GM23338 (cell line): ENCODE measurements at regions not wholly inside any gene's neighbourhood (a gene's known extent, or its start where the extent isn't known, plus 50 kb on each side); places are given as distances from the start of the nearest gene placed in this dataset.

Source experiments
- ATAC-seq: fragments of 200-7000 bp; cut with Tn5 transposase; 3 replicates; pipeline ENCODE4 v1.9.1; 2020
- DNase-seq: peaks from one replicate; pipeline ENCODE4 v3.0.0-alpha.2; 2015; ENCODE audit warnings: low spot score
- H2AFZ ChIP-seq: fragments of 200-600 bp; sonication (generic); 2 replicates; pipeline ENCODE4 v1.8.0; 2016; ENCODE audit warnings: antibody characterized with exemption, mild to moderate bottlenecking, moderate library complexity
- H3F3A ChIP-seq: fragments of 200-600 bp; sonication (generic); replicated peaks from 2 replicates; pipeline ENCODE4 v1.8.0; 2017; ENCODE audit warnings: antibody characterized with exemption, mixed run types, low read depth
- H3K27ac ChIP-seq: fragments of 200-600 bp; sonication (generic); 2 replicates; pipeline ENCODE4 v1.6.1; 2016; ENCODE audit warnings: low read depth
- H3K27me3 ChIP-seq: fragments of 200-600 bp; sonication (generic); 2 replicates; pipeline ENCODE4 v1.8.0; 2016; ENCODE audit warnings: mild to moderate bottlenecking, mixed run types, moderate library complexity; ENCODE audit not compliant: insufficient read depth
- H3K36me3 ChIP-seq: fragments of 200-600 bp; sonication (generic); 2 replicates; pipeline ENCODE4 v1.8.0; 2016; ENCODE audit warnings: mild to moderate bottlenecking; ENCODE audit not compliant: insufficient read depth
- H3K4me1 ChIP-seq: fragments of 200-600 bp; sonication (generic); 2 replicates; pipeline ENCODE4 v1.8.0; 2016; ENCODE audit warnings: mild to moderate bottlenecking, moderate library complexity; ENCODE audit not compliant: insufficient read depth
- H3K4me2 ChIP-seq: fragments of 200-600 bp; sonication (generic); 2 replicates; pipeline ENCODE4 v1.7.1; 2017; ENCODE audit warnings: mixed run types
- H3K4me3 ChIP-seq: fragments of 200-600 bp; sonication (generic); 2 replicates; pipeline ENCODE4 v1.6.1; 2016; ENCODE audit warnings: mixed run types
- H3K79me2 ChIP-seq: fragments of 200-600 bp; sonication (generic); replicated peaks from 2 replicates; pipeline ENCODE4 v1.8.0; 2017; ENCODE audit warnings: mild to moderate bottlenecking; ENCODE audit not compliant: insufficient read depth
- H3K9me2 ChIP-seq: fragments of 200-600 bp; sonication (generic); 2 replicates; pipeline ENCODE4 v1.8.0; 2017; ENCODE audit not compliant: insufficient read depth
- H4K20me1 ChIP-seq: fragments of 200-600 bp; sonication (generic); replicated peaks from 2 replicates; pipeline ENCODE4 v1.8.0; 2017; ENCODE audit warnings: mild to moderate bottlenecking; ENCODE audit not compliant: insufficient read depth
- H3K27ac Mint-ChIP-seq: 2 replicates; pipeline ENCODE4 v1.8.0; 2020; ENCODE audit warnings: inconsistent platforms, mild to moderate bottlenecking, moderate library complexity, mixed read lengths
- H3K27me3 Mint-ChIP-seq: 3 replicates; pipeline ENCODE4 v1.8.0; 2022; ENCODE audit warnings: low read depth, mild to moderate bottlenecking, moderate library complexity, mixed read lengths, inconsistent platforms; ENCODE audit not compliant: insufficient read depth, poor library complexity
- H3K36me3 Mint-ChIP-seq: 3 replicates; pipeline ENCODE4 v1.8.0; 2021; ENCODE audit warnings: low read depth, mild to moderate bottlenecking, inconsistent platforms, moderate library complexity, mixed read lengths
- H3K4me1 Mint-ChIP-seq: 3 replicates; pipeline ENCODE4 v1.8.0; 2020; ENCODE audit warnings: mild to moderate bottlenecking, inconsistent platforms, mixed read lengths
- H3K4me3 Mint-ChIP-seq: 3 replicates; pipeline ENCODE4 v1.8.0; 2021; ENCODE audit warnings: moderate library complexity, mild to moderate bottlenecking, inconsistent platforms, mixed read lengths
- H3K9me3 Mint-ChIP-seq: 3 replicates; pipeline ENCODE4 v1.8.0; 2020; ENCODE audit warnings: moderate library complexity, mild to moderate bottlenecking, inconsistent platforms, mixed read lengths
- CREB1 ChIP-seq: fragments of 250-450 bp; sonication (Bioruptor Pico); IDR thresholded peaks from 2 replicates; pipeline ENCODE4 v1.5.0; 2020; ENCODE audit warnings: low read depth, mild to moderate bottlenecking, moderate library complexity
- EZH2 ChIP-seq: fragments of 200-600 bp; sonication (generic); IDR thresholded peaks from one replicate; pipeline ENCODE4 v1.8.0; 2017; ENCODE audit warnings: antibody characterized with exemption, mild to moderate bottlenecking, low read depth; ENCODE audit not compliant: unreplicated experiment
- EZH2phosphoT487 ChIP-seq: fragments of 200-600 bp; sonication (generic); IDR thresholded peaks from one replicate; pipeline ENCODE4 v1.8.1; 2018; ENCODE audit warnings: antibody characterized with exemption; ENCODE audit not compliant: unreplicated experiment
- JUNB ChIP-seq: IDR thresholded peaks from one replicate; pipeline ENCODE4 v1.6.1; 2016; ENCODE audit warnings: antibody characterized with exemption; ENCODE audit not compliant: unreplicated experiment
- POLR2AphosphoS5 ChIP-seq: IDR thresholded peaks from 2 replicates; pipeline ENCODE4 v1.6.1; 2016; ENCODE audit warnings: antibody characterized with exemption, low read depth
- ZNF114 ChIP-seq: fragments of 250-450 bp; sonication (Bioruptor Pico); IDR thresholded peaks from 2 replicates; pipeline ENCODE4 v1.5.0; 2020; ENCODE audit warnings: mild to moderate bottlenecking, moderate library complexity
- ZNF331 ChIP-seq: fragments of 250-450 bp; sonication (Bioruptor Pico); IDR thresholded peaks from 2 replicates; pipeline ENCODE4 v1.5.0; 2020; ENCODE audit warnings: low read depth, mild to moderate bottlenecking, moderate library complexity
- TF ChIP-seq, protein P1 (sequence below): IDR thresholded peaks from 2 replicates; pipeline ENCODE4 v1.6.1; 2016; ENCODE audit warnings: antibody characterized with exemption
- TF ChIP-seq, protein P2 (sequence below), 2 experiments: fragments of 200-600 bp in 1 of 2; sonication (generic) in 1 of 2; conservative IDR thresholded peaks; 2 replicates each; pipeline versions ENCODE4 v1.5.1 to v1.6.1; 2016 to 2017; ENCODE audit warnings: antibody characterized with exemption in 2 of 2, low read depth in 2 of 2, mild to moderate bottlenecking in 2 of 2, moderate library complexity in 1 of 2
- TF ChIP-seq, protein P3 (sequence below): IDR thresholded peaks from one replicate; pipeline ENCODE4 v1.6.1; 2018; ENCODE audit warnings: antibody characterized with exemption; ENCODE audit not compliant: unreplicated experiment

DNA sequence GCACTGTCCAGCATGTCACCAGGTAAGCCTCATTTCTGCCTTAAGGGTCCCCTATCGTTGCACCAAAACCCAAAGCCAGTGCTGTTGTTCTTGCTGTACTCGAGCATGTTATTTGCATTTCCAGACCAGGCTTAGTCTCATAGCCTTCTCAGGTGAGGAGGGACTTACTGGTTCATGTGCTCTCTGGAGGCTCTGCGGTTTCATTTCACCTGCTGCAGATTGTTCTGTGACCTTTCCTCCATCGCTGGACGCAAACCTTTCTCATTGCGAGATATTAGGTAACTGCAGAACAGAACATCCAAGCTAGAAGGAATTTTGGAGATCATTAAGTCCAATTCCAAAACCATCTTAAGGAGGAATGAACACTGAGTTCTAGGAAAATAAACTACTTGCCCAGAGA, 187.3 kb upstream of the BCL6 start:
- TF ChIP-seq, protein P1, sequence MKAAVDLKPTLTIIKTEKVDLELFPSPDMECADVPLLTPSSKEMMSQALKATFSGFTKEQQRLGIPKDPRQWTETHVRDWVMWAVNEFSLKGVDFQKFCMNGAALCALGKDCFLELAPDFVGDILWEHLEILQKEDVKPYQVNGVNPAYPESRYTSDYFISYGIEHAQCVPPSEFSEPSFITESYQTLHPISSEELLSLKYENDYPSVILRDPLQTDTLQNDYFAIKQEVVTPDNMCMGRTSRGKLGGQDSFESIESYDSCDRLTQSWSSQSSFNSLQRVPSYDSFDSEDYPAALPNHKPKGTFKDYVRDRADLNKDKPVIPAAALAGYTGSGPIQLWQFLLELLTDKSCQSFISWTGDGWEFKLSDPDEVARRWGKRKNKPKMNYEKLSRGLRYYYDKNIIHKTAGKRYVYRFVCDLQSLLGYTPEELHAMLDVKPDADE: no peak
- TF ChIP-seq ZNF114 (CRISPR knock-in tag): no peak
- TF ChIP-seq EZH2: no peak
- no peak for TF ChIP-seq CREB1
- no peak overlapping the region for H3K27ac Mint-ChIP-seq
- no peaks in the 10 kb centered on the region for H3F3A ChIP-seq
- H3K36me3 ChIP-seq: no peaks in the 10 kb centered on the region
- H3K36me3 Mint-ChIP-seq: no peaks in the 10 kb centered on the region
- H3K27ac ChIP-seq: no peak overlapping the region
- ATAC-seq (no peak), DNase-seq (no peak)
- H3K27me3 ChIP-seq: no peaks in the 10 kb centered on the region
- no peaks in the 10 kb centered on the region for H3K27me3 Mint-ChIP-seq
- no peak overlapping the region for H2AFZ ChIP-seq
- no peak overlapping the region for H3K4me3 Mint-ChIP-seq
- no peak overlapping the region for H3K4me3 ChIP-seq
- no peaks in the 10 kb centered on the region for H3K79me2 ChIP-seq
- no peak overlapping the region for H3K4me2 ChIP-seq
- no peaks in the 10 kb centered on the region for H4K20me1 ChIP-seq
- peaks cover 3% of the 10 kb centered on the region for H3K9me2 ChIP-seq
- H3K4me1 ChIP-seq: no peaks in the 10 kb centered on the region
- no peaks in the 10 kb centered on the region for H3K9me3 Mint-ChIP-seq
- H3K4me1 Mint-ChIP-seq: no peaks in the 10 kb centered on the region; the same call in 2 of the 3 replicates

DNA sequence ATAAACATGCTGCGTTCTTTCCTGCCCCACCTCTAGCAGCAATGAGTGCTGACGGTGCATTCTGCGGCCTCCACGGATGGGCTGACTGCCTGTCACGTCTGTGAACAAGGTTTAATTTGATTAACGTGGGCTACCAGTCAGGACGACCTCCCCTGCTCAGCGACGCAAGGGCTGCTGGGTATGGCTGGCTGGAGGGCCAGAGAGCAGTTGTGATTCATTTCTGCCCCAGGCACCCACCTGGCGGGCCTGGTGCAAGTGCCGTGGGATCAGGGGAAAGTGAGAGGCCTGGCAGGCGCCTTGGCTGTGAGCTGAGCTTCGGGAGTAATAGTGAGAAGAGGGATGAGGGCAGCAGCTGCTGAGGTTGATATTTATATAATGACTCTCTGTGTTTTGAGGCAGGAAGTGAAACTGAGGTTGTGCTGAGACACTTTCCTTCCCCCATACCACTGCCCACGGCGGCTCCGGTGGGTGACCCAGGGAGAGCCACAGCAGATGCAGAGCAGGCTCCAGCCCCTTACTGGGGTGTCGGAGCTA, 190.4 kb upstream of the BCL6 start:
- Histone ChIP-seq H2AFZ (peak overlapping the region; percentile 59; the same call in 1 of the 2 replicates), H3K4me2 (no peak overlapping the region), H3K36me3 (no peaks in the 10 kb centered on the region), H3K4me3 (no peak overlapping the region), H3K27ac (no peak overlapping the region), H3F3A (no peaks in the 10 kb centered on the region), H3K4me1 (no peaks in the 10 kb centered on the region), H3K9me2 (peaks cover 3% of the 10 kb centered on the region; the same call in 1 of the 2 replicates), H3K27me3 (no peaks in the 10 kb centered on the region), H4K20me1 (no peaks in the 10 kb centered on the region), H3K79me2 (no peaks in the 10 kb centered on the region)
- Mint-ChIP-seq H3K4me1 (no peaks in the 10 kb centered on the region; the same call in 2 of the 3 replicates), H3K9me3 (no peaks in the 10 kb centered on the region), H3K27me3 (no peaks in the 10 kb centered on the region), H3K27ac (no peak overlapping the region), H3K36me3 (no peaks in the 10 kb centered on the region), H3K4me3 (no peak overlapping the region)
- ATAC-seq (no peak), DNase-seq (no peak)
- TF ChIP-seq, protein P2, sequence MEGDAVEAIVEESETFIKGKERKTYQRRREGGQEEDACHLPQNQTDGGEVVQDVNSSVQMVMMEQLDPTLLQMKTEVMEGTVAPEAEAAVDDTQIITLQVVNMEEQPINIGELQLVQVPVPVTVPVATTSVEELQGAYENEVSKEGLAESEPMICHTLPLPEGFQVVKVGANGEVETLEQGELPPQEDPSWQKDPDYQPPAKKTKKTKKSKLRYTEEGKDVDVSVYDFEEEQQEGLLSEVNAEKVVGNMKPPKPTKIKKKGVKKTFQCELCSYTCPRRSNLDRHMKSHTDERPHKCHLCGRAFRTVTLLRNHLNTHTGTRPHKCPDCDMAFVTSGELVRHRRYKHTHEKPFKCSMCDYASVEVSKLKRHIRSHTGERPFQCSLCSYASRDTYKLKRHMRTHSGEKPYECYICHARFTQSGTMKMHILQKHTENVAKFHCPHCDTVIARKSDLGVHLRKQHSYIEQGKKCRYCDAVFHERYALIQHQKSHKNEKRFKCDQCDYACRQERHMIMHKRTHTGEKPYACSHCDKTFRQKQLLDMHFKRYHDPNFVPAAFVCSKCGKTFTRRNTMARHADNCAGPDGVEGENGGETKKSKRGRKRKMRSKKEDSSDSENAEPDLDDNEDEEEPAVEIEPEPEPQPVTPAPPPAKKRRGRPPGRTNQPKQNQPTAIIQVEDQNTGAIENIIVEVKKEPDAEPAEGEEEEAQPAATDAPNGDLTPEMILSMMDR (conservative IDR thresholded peaks at IDR 0.05; ENCODE audit: low read depth in 2 of 2): no peak
- TF ChIP-seq POLR2AphosphoS5 (no peak), JUNB (no peak), EZH2phosphoT487 (no peak), ZNF331 (CRISPR knock-in tag) (no peak)
- TF ChIP-seq, protein P3, sequence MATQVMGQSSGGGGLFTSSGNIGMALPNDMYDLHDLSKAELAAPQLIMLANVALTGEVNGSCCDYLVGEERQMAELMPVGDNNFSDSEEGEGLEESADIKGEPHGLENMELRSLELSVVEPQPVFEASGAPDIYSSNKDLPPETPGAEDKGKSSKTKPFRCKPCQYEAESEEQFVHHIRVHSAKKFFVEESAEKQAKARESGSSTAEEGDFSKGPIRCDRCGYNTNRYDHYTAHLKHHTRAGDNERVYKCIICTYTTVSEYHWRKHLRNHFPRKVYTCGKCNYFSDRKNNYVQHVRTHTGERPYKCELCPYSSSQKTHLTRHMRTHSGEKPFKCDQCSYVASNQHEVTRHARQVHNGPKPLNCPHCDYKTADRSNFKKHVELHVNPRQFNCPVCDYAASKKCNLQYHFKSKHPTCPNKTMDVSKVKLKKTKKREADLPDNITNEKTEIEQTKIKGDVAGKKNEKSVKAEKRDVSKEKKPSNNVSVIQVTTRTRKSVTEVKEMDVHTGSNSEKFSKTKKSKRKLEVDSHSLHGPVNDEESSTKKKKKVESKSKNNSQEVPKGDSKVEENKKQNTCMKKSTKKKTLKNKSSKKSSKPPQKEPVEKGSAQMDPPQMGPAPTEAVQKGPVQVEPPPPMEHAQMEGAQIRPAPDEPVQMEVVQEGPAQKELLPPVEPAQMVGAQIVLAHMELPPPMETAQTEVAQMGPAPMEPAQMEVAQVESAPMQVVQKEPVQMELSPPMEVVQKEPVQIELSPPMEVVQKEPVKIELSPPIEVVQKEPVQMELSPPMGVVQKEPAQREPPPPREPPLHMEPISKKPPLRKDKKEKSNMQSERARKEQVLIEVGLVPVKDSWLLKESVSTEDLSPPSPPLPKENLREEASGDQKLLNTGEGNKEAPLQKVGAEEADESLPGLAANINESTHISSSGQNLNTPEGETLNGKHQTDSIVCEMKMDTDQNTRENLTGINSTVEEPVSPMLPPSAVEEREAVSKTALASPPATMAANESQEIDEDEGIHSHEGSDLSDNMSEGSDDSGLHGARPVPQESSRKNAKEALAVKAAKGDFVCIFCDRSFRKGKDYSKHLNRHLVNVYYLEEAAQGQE: no peak
- TF ChIP-seq, protein P1: no peak
